GM19463 (cell line): ENCODE measurements at regions not wholly inside any gene's neighbourhood (a gene's known extent, or its start where the extent isn't known, plus 50 kb on each side); places are given as distances from the start of the nearest gene placed in this dataset.
"Not testable (repeated sequence)": the region's sequence is repeated elsewhere in the genome, so short reads cannot be mapped to it uniquely, and the experiment has no call there.

ENCODE experiments used
- ATAC-seq: cut with Tn5 transposase; IDR thresholded peaks from one replicate; pipeline ENCODE4 v1.9.1; 2021; ENCODE audit warnings: mild to moderate bottlenecking, moderate library complexity; ENCODE audit not compliant: unreplicated experiment

DNA sequence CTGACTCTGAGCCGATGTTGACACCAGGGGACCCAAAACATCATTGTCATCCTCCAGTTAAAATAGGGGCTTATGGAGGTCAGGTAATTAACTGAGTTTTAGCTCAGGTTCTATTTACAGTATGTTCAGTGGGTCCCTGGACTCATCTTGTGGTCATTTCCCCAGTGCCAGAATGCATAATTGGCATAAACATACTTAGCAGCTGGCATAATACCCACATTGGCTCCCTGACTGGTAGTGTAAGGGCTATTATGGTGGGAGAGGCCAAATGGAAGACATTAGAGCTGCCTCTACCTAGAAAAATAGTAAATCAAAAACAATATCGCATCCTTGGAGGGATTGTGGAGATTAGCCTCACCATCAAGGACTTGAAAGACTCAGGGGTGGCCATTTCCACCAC, 350.9 kb downstream of the C12orf75 start:
- no peak for ATAC-seq

DNA sequence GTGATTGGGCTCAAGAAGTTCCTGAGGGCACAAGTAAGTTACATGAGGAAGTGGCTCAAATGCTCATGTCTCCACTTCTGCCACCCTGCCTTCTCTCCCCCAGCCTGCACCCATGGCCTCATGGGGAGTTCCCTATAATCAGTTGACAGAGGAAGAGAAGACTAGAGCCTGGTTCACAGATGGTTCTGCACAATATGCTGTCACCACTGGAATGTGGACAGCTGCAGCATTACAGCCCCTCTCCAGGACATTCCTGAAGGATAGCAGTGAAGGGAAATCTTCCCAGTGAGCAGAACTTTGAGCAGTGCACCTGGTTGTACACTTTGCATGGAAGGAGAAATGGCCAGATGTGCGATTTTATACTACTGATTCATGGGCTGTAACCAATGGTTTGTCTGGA, 352.3 kb downstream of the C12orf75 start:
- ATAC-seq = not testable (repeated sequence)

DNA sequence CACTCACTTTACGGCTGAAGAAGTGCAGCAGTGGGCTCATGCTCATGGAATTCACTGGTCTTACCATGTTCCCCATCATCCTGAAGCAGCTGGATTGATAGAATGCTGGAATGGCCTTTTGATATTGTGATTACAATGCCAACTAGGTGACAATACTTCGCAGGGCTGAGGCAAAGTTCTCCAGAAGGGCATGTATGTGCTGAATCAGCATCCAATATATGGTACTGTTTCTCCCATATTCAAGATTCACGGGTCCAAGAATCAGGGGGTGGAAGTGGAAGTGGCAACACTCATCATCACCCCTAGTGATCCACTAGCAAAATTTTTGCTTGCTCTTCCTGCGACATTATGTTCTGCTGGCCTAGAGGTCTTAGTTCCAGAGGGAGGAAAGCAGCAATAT, 353.3 kb downstream of the C12orf75 start:
- not testable (repeated sequence) for ATAC-seq

DNA sequence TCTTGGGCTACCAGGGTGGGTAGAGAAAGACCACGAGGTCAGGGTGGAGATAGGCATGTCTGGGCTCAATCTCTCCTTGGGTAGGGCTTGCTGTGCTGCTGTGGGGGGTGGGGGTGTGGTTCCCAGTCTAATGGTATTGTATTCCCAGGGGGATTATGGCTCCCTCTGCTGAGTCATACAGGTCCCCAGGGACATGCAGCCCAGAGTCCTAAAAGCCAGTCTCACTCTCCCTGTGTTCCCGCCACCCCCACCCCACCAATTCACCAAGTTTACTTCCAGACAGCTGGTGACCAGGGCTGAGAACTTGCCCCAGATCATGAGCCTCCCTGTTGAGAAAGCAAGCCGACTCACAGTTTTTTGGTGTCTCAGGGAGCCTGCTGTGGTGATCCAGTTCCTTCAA, 367.6 kb downstream of the C12orf75 start:
- ATAC-seq = no peak

DNA sequence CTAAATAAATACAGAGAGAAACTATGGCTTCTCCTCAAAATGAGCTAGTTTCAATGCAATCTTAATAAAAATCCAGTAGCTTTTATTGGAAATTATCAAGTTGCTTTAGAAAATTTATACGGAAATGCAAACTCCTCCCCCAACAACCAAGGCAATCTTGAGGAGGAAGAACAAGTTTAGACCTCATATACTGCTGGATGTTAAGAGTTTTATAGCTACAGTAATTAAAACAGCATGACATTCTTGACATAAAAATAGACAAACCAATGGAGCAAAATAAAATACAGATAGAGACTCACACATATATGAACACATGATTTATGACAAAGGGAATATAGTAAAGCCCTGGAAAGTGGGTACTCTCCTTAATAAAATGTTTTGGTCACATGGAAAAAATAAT, 368.7 kb downstream of the C12orf75 start:
- no peak for ATAC-seq

DNA sequence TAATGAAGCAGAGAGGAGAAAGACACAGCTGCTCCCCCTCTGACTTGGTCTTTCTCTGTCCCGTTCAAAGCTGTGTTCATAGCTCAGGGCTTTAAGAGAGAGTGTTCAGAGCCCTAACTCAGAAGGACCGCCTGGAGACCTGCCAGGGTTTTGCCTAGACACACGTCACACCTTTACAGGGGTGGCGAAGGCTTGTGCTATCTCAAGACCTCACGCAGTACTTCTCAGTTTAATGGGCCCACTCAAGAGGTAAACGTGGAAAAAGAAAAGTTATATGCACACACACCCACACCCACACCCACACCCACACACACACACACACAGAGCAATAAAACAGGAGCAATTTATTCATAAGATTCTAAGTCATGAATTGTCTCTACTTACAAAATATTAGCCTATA, 374.3 kb downstream of the C12orf75 start:
- no peak for ATAC-seq

DNA sequence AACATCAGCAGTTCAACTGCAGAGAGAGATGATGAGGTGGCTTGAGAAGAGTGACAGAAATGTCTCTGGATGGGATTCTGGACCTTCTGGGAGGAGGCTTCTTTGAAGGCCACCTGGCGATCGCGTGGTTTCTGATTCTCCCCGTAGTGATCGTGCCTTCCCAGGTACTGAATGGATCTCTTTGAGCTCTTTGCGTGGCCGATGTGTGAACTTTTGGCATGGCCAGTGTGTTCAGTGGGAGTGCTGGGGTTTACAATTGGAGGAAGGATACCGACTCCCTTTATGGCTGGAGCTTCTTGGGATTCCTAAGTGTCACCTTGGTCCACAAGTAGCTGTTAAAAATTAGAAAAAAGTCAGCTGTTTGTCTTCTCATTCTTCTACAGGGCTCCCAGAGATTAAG, 374.7 kb downstream of the C12orf75 start:
- no peak for ATAC-seq

DNA sequence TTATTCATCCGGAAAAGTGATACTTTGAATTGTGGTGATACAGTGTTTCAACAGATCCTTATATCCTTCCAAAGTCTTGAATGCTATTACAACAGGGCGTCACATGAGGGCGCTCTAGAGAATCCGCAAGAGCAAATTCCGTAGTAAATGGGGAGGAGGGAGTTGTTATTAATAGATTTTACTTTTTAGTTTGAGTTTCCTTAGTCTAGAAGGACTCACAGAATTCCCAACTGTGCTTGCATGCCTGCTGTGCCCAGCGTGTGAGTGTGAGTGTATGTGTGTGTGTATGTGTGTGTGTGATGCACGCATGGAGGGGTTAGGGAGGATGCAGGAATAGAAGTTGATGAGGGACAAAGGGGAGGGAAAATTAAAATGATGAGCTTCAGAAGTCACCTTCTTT, 375.3 kb downstream of the C12orf75 start:
- no peak for ATAC-seq

DNA sequence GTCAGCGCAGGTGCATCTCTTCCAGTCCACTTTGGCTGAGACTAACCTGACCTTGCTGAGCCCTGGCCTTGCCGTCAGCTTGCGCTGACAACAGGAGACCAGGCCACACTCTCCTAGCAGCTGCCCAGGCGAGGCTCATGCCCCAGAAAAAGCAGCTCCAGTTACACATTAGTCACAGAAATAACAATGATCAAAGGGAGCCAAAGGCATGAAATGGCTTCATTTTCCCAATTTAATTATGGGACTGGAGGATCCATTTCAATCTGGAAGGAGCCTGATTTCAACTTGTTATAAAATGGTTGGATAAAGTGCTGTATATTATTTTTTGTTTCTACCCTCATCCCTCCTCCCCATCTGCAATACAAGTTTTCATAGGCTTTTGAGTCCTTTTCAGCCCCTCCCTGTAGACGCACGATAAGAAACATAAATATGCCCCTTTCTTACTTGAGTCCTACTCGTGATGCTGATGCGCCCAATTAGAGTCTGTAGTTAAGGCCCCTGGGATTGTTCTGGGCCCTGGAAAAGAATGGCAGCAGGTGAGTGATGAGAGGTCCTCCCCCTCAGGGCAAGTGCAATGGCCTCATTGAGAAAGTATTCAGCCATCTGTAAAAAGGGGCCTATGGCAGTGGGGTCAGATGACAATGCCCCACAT, 376.0 kb downstream of the C12orf75 start:
- ATAC-seq = no peak

DNA sequence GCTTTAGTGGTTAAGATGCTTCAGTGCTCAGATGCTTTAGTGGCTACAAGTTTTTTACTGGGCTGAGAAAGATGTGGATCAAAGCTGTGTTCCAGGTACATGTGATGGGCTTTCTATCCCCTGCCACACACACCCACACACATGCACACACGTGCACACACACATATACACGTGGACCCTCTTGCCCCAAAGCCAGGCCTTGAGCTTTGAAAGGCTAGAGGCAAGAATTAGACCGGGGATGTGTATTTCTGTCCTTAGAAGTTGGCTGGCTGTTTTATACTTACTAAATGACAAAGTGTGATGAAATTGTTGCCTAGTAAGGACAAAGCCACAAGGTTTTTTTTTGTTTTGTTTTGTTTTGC, 376.5 kb downstream of the C12orf75 start:
- no peak for ATAC-seq

DNA sequence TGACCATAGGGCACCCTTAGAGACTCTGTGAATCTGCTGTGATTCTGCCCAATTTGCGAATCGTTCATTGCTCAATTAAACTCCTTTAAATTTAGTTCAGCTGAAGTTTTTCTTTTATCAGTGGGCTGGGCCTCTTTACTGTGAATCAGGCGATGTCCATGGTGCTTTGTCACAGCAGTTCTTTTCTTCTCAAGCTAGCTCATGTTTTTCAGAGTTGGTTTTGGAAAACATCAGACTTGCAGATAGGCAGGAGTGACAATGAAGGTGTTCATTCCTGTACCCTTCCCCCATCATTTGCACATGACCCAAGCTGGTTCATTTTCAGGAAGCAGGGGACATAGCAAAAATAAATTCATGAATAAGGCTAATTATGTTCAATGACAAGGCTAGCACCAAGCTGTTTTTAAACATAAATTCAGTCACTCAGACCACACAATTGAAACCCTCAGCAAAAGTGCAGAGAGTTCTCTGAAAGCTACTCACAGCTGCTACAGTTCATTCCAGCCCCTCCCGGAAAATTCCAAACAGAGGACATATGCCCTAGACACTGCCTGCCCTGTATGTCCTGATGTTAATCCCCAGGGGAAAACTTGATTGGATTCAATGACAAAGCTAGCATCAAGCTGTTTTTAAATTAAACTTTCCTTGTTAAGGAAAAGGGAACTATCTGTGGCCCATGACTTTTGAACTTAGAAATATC, 383.3 kb downstream of the C12orf75 start:
- no peak for ATAC-seq

DNA sequence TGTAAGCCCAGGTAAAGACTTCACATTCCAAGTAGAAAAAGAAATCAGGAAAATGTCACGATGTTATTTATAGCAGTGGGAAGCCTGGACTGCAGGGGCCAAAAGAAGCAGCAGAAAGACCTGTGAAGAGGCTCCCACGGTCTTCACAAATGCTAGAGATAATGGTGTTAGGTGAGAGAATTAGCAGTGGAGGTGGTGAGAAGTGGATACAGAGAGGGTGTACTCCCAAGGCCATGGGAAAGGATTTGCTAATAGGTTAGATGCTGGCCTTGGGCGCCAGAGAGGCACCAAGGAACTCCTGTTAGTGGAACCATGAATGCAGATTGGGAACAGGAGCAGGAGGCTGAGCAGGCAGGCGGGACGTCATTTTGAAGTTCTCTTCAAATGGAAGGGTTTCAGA, 386.1 kb downstream of the C12orf75 start:
- ATAC-seq = no peak

DNA sequence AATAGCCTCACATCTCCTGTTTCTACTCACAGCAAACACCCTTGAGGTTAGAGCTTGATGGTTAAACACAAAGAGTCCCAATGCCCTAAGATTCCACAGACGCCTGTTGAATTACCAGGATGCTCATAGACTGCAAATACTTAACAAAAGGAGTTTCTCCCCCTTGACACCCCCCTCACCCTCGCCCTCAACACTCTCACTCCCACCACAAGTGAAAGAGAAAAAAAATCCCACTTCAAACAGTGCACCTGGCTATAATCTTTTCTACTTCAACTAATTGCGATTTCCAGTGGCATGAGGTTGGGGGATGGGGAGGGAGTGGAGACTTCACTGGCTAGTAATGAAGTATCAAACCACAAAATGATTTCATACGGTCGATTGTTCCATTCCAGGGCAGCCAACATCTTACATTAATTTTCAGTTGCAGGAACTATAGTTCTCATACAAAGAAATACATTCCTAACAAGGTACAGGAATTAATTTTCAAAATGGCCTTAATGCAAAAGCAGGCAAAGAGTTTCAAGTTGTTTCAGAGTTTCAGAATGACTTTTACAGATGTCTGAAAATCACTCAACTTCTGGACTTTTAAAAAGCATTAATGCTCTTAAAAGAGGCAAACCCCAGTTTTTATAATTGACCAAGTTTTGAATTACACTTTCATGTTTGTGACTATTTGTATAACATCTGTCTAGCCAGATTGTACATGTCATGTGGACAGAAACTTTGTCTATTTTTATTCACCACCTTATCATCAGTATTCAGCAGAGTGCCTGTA, 390.7 kb downstream of the C12orf75 start:
- peak; percentile 74 for ATAC-seq

DNA sequence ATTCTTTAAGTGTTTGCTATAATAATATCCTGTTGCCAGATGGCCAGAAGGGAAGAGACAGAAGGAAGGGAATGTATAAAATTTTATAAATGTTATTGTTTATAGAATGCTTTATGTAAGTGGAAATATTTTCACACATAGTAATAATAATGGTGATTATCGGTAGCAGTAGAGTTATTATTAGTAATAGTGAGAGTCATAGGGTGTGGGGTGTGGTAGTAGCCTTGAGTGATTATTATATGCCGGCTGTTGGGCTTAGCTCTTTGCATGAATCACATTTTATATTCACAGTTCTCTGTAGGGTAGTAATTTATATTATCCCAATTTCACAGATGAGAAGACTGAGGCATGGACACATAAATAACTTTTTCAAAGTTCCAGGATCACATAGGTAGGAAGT, 391.4 kb downstream of the C12orf75 start:
- no peak for ATAC-seq

DNA sequence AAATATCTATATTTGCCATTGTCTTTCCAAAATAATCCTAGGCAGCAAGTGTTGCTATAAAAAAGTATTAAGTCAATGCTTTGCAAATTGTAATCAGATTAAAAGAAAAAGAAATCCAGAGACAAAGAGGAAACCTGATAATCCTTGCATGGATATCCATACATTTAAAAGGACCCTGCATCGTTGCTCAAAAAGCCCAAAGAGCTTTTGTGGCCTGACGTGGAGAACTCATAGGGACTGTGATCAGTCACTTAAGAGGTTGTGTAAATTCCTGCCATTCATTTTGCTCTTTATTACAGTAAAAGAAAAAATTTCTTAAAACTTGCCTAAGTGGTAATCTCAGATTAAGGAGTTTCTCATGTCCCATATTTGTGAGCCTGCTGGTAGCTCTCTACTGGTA, 392.6 kb downstream of the C12orf75 start:
- no peak for ATAC-seq

DNA sequence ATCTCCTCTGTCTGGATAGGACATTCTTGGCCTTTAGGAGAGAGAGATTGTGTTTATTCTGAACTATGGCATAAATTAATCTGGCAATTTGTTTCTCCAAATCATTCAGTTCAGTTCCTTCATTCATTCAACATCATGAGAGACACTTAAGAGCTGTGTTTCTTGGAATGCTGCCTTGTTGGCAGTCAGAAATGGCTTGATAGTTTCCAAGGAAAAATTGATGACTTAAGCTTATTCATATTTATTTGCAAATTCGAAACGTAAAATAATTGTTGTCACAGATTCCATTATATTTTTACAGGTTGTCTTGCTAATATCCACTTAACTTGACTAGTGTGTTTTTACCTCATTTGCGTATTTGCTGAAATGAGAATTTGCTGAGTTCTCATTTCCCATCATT, 393.0 kb downstream of the C12orf75 start:
- ATAC-seq = no peak

DNA sequence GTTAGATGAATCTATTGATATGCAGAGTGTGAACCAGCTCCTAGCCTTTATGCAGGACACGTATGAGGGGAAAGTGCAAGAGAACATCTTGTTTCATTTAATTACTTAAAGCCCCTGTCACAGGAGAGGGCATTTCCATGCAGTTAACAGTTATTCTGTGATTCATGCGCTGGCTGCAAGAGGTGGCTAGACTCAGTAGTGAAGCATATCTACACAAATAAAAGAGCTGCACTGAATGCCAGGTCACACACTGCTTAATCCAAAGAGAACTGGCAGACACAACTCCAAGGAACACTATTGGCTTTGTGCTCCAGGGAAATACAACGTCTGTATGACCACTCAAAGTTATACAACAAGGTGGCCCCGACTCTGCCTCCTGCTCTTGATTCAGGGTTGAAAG, 394.1 kb downstream of the C12orf75 start:
- ATAC-seq = no peak

DNA sequence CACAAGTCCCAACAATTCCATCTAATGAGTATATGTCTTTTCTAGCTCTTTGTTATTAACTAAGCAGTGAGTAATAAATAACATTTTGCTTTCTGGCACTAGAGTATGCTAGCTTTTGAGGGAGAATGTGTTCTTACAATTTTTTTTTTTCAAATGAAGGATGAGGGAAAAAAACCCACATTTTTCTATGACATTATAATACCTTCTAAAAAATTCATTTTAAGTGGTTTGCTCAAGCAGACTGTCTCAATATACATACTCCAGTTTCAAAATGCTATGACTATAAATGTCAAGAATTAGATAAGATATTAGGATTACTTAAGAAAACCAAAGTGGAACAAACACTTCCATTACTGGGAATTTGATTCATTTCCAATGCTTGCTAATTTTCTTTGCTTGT, 394.6 kb downstream of the C12orf75 start:
- no peak for ATAC-seq

DNA sequence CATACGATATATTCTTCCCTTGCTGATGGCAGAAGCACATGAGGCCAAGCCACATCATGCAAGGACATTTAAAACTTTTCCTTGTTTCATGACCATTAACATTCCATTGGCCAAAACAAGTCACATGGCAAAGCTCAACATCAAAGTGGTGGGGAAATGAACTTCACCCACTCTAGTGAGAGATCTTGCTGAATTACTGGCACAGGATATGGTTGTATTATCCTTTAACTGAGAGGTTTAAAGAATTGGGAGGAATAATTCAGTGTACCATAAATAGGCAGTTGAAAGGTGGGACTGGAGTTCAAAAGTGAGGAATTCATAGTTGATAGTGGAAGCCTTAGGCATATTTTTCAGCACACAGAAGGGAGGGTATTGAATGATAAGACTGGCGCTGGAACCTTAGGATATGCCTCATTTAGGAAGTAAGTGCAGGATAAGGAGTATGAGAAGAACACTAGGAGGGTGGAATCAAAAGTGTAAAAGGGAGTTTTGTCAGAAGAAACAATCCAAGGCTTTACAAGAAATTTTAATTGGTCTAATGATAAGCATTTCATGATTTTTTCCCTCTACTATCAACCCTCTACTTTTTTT, 398.8 kb downstream of the C12orf75 start:
- ATAC-seq = no peak

DNA sequence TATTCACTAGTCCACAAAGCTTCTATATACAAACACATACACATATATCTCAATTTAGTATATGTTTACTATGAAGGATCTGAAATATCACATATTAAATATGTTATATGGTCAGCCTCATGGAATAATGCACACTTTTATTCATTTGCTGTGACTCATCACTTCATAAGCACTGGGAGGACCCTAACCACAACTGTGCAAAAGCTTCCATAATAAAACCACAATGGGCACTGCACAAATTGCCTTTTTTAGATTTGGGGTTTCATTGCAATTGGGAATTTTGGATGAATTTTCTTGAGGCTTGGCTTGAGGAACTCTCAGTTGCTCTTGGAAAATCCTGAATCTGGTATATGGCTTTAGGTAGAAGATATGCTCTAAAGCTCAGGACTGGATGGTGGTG, 399.4 kb downstream of the C12orf75 start:
- ATAC-seq = no peak

DNA sequence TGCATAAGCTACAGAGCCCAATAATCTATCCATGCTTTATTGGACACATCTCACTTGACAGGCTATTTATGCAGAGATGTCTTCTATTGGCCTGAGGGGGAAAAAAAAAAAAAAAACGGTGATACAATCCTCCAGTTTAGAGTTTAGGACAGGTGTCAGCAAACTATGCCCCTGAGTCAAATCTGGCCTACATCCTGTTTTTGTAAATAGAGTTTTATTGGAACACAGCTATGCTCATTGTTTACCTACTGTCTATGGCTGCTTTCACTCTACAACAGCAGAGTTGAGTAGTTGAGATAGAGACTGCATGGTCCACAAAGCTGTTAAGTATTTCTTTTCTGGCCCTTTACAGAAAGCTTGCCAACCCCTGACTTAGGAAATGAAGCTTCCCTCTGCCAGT, 403.1 kb downstream of the C12orf75 start:
- ATAC-seq = no peak

DNA sequence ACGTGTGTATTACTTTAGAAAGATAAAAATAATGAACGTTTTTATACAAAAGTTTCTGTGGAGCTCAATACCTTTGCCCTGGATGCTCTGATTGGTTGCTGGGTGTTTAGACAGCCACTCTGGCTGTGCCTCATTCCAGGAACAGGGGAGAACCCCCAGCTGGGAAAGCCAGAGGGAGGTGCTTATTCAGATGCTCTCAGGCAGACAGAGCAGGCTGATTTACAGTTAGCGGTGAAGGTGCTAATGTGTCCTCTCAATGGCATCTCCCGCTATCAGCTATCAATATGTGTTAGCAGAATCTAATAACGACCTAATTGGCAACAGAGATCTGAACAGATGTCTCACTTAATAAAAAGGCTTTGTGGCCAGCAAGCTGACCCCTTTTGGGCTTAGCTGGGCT, 402.3 kb downstream of the NUAK1 start:
- no peak for ATAC-seq
